ENCODE measurements at regions not wholly inside any gene's neighbourhood (a gene's known extent, or its start where the extent isn't known, plus 50 kb on each side); places are given as distances from the start of the nearest gene placed in this dataset.

DNA sequence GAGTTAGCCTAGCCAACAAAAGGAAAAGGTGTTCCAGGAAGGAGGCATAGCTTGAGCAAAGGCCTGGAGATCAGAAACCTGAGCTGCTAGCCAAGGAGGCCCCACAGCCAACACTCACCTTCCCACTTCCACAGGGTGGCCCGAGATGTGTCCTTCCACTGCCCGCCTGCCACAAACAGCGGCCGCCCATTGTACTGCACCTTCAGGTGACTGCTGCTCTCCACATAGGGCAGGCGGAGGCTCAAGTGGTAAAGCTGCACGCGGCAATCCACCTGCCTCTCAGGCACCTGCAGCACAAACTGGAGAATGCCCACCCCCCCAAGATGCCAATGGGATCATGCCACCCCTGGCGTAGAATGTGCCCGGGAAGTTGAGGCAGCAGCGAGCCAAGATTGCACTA, 111.5 kb downstream of the RMI2 start:
- Histone ChIP-seq H4K20me1 (ENCODE audit: insufficient read depth, low read length) (no peaks in the 10 kb centered on the region), H2AFZ (ENCODE audit: low read depth, low read length) (no peak overlapping the region), H3K79me2 (ENCODE audit: low read length) (no peaks in the 10 kb centered on the region), H3K9ac (ENCODE audit: low read length) (no peak overlapping the region), H3K4me1 (ENCODE audit: low read length) (no peaks in the 10 kb centered on the region), H3K9me3 (ENCODE audit: insufficient read depth, low read length) (no peaks in the 10 kb centered on the region), H3K36me3 (replicated peaks; ENCODE audit: low read depth, low read length) (no peaks in the 10 kb centered on the region), H3K27ac (ENCODE audit: low read length) (no peak overlapping the region), H3K4me2 (ENCODE audit: low read length) (no peak overlapping the region), H3K4me3 (ENCODE audit: low read length) (no peak overlapping the region), H3K27me3 (ENCODE audit: low read depth, low read length) (peaks cover 12% of the 10 kb centered on the region; the same call in 1 of the 2 replicates)
- TF ChIP-seq, protein P1, sequence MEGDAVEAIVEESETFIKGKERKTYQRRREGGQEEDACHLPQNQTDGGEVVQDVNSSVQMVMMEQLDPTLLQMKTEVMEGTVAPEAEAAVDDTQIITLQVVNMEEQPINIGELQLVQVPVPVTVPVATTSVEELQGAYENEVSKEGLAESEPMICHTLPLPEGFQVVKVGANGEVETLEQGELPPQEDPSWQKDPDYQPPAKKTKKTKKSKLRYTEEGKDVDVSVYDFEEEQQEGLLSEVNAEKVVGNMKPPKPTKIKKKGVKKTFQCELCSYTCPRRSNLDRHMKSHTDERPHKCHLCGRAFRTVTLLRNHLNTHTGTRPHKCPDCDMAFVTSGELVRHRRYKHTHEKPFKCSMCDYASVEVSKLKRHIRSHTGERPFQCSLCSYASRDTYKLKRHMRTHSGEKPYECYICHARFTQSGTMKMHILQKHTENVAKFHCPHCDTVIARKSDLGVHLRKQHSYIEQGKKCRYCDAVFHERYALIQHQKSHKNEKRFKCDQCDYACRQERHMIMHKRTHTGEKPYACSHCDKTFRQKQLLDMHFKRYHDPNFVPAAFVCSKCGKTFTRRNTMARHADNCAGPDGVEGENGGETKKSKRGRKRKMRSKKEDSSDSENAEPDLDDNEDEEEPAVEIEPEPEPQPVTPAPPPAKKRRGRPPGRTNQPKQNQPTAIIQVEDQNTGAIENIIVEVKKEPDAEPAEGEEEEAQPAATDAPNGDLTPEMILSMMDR (IDR thresholded peaks at IDR 0.05; ENCODE audit: low read depth, low read length): no peak
- TF ChIP-seq EZH2phosphoT487 (IDR thresholded peaks at IDR 0.05; ENCODE audit: low read depth): no peak

GRCh38 chr16:11459722-11460121, 114.5 kb downstream of the RMI2 start:
- Histone ChIP-seq H3K79me2 (ENCODE audit: low read length) (no peaks in the 10 kb centered on the region), H3K4me2 (ENCODE audit: low read length) (no peak overlapping the region), H3K9me3 (ENCODE audit: insufficient read depth, low read length) (no peaks in the 10 kb centered on the region), H2AFZ (ENCODE audit: low read depth, low read length) (no peak overlapping the region), H3K4me3 (ENCODE audit: low read length) (no peak overlapping the region), H3K36me3 (replicated peaks; ENCODE audit: low read depth, low read length) (no peaks in the 10 kb centered on the region), H3K9ac (ENCODE audit: low read length) (no peak overlapping the region), H3K27ac (ENCODE audit: low read length) (no peak overlapping the region), H3K27me3 (ENCODE audit: low read depth, low read length) (peaks cover 15% of the 10 kb centered on the region; the same call in 1 of the 2 replicates), H3K4me1 (ENCODE audit: low read length) (no peaks in the 10 kb centered on the region), H4K20me1 (ENCODE audit: insufficient read depth, low read length) (no peaks in the 10 kb centered on the region)
- TF ChIP-seq EZH2phosphoT487 (IDR thresholded peaks at IDR 0.05; ENCODE audit: low read depth): no peak
- TF ChIP-seq, protein P1 (IDR thresholded peaks at IDR 0.05; ENCODE audit: low read depth, low read length): no peak

GRCh38 chr16:11460820-11461594, 115.7 kb downstream of the RMI2 start:
- H3K9ac ChIP-seq (ENCODE audit: low read length): no peak overlapping the region
- no peaks in the 10 kb centered on the region for H4K20me1 ChIP-seq (ENCODE audit: insufficient read depth, low read length)
- peaks cover 15% of the 10 kb centered on the region; the same call in 1 of the 2 replicates for H3K27me3 ChIP-seq (ENCODE audit: low read depth, low read length)
- H3K27ac ChIP-seq (ENCODE audit: low read length): no peak overlapping the region
- H2AFZ ChIP-seq (ENCODE audit: low read depth, low read length): no peak overlapping the region
- H3K79me2 ChIP-seq (ENCODE audit: low read length): no peaks in the 10 kb centered on the region
- H3K36me3 ChIP-seq (replicated peaks; ENCODE audit: low read depth, low read length): no peaks in the 10 kb centered on the region
- no peak overlapping the region for H3K4me3 ChIP-seq (ENCODE audit: low read length)
- no peak for TF ChIP-seq EZH2phosphoT487 (IDR thresholded peaks at IDR 0.05; ENCODE audit: low read depth)
- TF ChIP-seq, protein P1 (IDR thresholded peaks at IDR 0.05; ENCODE audit: low read depth, low read length): no peak
- no peaks in the 10 kb centered on the region for H3K9me3 ChIP-seq (ENCODE audit: insufficient read depth, low read length)
- H3K4me1 ChIP-seq (ENCODE audit: low read length): no peaks in the 10 kb centered on the region
- no peak overlapping the region for H3K4me2 ChIP-seq (ENCODE audit: low read length)

DNA sequence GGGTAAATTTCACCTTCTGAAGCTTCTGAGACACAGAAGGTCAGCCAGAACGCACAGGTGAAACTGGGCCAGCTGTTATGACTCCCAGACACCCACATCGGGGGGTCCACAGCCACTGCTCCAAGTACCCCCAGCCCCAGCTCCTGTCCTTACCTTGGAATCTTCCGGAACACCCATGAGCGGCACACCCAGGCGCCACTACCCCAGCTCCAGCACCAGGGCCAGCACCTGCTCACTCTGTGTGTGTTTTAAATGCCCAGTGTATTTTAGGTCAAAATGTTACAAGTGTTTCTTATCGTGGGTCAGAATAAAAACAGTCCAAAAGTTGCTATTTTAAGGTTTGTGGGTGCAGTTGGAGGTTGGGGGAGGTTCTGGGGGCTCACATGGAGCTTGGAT, 116.3 kb downstream of the RMI2 start:
- TF ChIP-seq, protein P1 (IDR thresholded peaks at IDR 0.05; ENCODE audit: low read depth, low read length): no peak
- TF ChIP-seq EZH2phosphoT487 (IDR thresholded peaks at IDR 0.05; ENCODE audit: low read depth): no peak
- Histone ChIP-seq H3K4me1 (ENCODE audit: low read length) (no peaks in the 10 kb centered on the region), H3K4me3 (ENCODE audit: low read length) (no peak overlapping the region), H4K20me1 (ENCODE audit: insufficient read depth, low read length) (no peaks in the 10 kb centered on the region), H3K9me3 (ENCODE audit: insufficient read depth, low read length) (no peaks in the 10 kb centered on the region), H3K27me3 (ENCODE audit: low read depth, low read length) (peaks cover 15% of the 10 kb centered on the region; the same call in 1 of the 2 replicates), H3K9ac (ENCODE audit: low read length) (no peak overlapping the region), H3K36me3 (replicated peaks; ENCODE audit: low read depth, low read length) (no peaks in the 10 kb centered on the region), H3K4me2 (ENCODE audit: low read length) (no peak overlapping the region), H3K79me2 (ENCODE audit: low read length) (no peaks in the 10 kb centered on the region), H3K27ac (ENCODE audit: low read length) (no peak overlapping the region), H2AFZ (ENCODE audit: low read depth, low read length) (no peak overlapping the region)
